Fibroblast of mammary gland (primary cell): ENCODE measurements at regions not wholly inside any gene's neighbourhood (a gene's known extent, or its start where the extent isn't known, plus 50 kb on each side); places are given as distances from the start of the nearest gene placed in this dataset.

Experiments
- DNase-seq: peaks from one replicate; pipeline ENCODE4 v3.0.0-alpha.2; 2010; ENCODE audit warnings: low read depth
- H3K4me3 ChIP-seq: 2 replicates; pipeline ENCODE4 v1.5.1; 2011; ENCODE audit warnings: low read depth, mild to moderate bottlenecking, low read length, moderate library complexity; ENCODE audit not compliant: control insufficient read depth
- CTCF ChIP-seq: conservative IDR thresholded peaks from 2 replicates; pipeline ENCODE4 v1.5.1; 2011; ENCODE audit warnings: low read depth, low read length, inconsistent platforms; ENCODE audit not compliant: control insufficient read depth, insufficient read depth

- no peak overlapping the region for H3K4me3 ChIP-seq
- DNase-seq = no peak
- no peak for TF ChIP-seq CTCF
These were observed 418.9 kb upstream of the MAF start for GRCh38 chr16:80019395-80019794.

DNA sequence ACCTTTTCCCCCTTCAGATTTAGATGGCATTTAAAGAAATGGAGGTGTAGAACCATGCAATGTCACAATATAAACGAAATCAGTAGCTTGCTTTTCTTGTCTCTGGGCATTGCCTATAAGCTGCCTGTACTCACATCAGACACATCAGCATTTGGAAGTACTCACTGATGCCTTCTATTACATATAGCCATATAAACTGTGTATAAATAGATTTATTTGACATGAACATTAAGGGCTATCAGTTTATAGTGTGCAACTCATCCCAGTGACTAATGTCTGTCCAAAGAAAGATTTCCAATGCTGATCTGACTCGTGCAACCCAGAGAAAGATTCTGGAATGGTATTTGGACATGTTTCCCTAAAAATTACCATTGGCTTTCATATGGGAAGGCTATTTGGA lies 417.9 kb upstream of the MAF start:
- H3K4me3 ChIP-seq = no peak overlapping the region
- no peak for TF ChIP-seq CTCF
- no peak for DNase-seq

GRCh38 chr16:80016731-80017326 lies 416.3 kb upstream of the MAF start:
- H3K4me3 ChIP-seq = no peak overlapping the region
- no peak for TF ChIP-seq CTCF
- no peak for DNase-seq

GRCh38 chr16:80015566-80015965 lies 415.0 kb upstream of the MAF start:
- DNase-seq = peak; percentile 19
- no peak overlapping the region for H3K4me3 ChIP-seq
- no peak for TF ChIP-seq CTCF

DNA sequence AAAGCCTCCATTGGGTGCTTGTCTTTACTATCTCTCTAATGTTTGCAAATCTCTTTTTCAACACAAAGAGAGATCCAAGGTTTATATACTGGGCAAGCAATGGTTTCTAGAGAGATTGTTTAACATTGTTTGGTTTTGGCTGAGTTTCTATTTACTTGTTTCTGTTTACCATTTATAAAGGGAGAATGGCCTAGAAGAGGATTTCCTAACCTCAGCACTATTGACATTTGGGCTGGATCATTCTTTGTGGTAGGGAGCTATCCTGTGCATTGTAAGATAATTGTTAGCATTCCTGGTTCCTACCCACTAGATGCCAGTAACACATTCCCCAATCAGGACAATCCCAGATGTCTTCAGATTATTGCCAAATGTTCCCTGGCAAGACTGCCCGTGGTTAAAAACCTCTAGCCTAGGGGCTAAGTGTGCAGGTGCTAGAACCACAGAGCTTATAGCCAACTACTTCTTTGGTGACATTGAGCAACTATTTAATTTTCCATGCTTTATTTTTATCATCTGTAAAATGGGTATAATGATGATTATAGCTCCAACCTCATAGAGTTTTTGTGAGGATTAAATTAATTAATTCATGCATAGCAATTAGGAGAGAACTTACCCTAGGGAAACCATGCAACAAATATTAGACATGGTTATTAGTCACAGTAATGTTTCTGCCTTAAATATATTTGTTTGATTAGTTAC lies 413.9 kb upstream of the MAF start:
- no peak overlapping the region for H3K4me3 ChIP-seq
- DNase-seq = no peak
- no peak for TF ChIP-seq CTCF

- no peak for TF ChIP-seq CTCF
These were observed 412.0 kb upstream of the MAF start for GRCh38 chr16:80012586-80012985.

More at GRCh38 chr16:80012586-80012985, 412.0 kb upstream of the MAF start:
- H3K4me3 ChIP-seq = no peak overlapping the region
- no peak for DNase-seq
